ENCODE measurements at regions not wholly inside any gene's neighbourhood (a gene's known extent, or its start where the extent isn't known, plus 50 kb on each side); places are given as distances from the start of the nearest gene placed in this dataset.
A peak's percentile ranks its signal among the peaks of the same experiment; 100 is the strongest.

- Mint-ChIP-seq H3K36me3 (ENCODE audit: low read depth) (peaks cover 2% of the 10 kb centered on the region), H3K9me3 (peaks cover 6% of the 10 kb centered on the region), H3K4me3 (no peak overlapping the region), H3K27me3 (ENCODE audit: low read depth) (no peaks in the 10 kb centered on the region), H3K27ac (ENCODE audit: unreplicated experiment) (no peak overlapping the region), H3K4me1 (peaks cover 21% of the 10 kb centered on the region)
- DNase-seq (ENCODE audit: low read depth, low spot score) = no peak
- TF ChIP-seq, protein P1, sequence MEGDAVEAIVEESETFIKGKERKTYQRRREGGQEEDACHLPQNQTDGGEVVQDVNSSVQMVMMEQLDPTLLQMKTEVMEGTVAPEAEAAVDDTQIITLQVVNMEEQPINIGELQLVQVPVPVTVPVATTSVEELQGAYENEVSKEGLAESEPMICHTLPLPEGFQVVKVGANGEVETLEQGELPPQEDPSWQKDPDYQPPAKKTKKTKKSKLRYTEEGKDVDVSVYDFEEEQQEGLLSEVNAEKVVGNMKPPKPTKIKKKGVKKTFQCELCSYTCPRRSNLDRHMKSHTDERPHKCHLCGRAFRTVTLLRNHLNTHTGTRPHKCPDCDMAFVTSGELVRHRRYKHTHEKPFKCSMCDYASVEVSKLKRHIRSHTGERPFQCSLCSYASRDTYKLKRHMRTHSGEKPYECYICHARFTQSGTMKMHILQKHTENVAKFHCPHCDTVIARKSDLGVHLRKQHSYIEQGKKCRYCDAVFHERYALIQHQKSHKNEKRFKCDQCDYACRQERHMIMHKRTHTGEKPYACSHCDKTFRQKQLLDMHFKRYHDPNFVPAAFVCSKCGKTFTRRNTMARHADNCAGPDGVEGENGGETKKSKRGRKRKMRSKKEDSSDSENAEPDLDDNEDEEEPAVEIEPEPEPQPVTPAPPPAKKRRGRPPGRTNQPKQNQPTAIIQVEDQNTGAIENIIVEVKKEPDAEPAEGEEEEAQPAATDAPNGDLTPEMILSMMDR (conservative IDR thresholded peaks at IDR 0.05) = no peak
These were observed 982.1 kb downstream of the TSN start for GRCh38 chr2:122737429-122738077.

DNA sequence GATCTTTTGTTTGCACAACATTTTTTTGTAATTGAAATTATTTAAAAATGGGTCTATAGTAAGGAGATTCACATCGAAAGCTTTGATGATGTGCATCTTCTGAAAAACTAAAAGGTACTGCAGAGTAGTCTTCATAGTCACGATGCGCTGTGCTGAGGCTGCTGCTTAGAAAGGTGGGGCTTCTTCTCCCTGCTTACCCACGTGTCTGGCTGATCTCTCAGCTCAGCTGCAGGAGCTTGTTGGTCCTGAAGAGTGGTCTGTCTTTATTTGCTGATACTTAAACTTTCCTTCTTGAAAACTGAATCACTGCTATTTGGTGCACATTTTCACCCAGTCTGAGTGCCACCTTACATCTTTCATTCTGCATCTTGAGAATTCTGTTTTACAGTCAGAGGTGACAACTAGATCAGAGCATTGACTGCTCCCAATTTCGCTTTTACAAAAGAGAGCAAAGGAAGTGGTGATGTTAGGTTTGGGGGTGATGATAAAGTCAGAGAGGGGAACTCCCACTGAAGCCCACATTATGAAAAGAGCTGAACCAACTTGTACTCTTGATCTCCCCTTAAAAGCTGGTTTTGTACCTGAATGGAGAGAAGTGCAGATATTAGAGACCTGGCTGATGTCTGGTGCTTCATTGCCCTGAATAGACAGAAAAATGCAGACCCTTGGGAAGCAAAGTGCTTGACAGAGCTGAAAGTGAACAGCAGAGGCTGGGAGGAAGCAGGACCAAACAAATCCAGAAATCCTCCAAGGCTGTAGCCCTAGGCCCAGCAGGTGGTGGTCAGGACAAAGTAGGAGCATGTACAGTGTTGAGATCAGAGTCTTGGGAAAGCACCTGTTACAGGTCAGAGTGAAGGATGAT is 984.5 kb downstream of the TSN start:
- Mint-ChIP-seq H3K27ac (ENCODE audit: unreplicated experiment) (peak overlapping the region; percentile 51), H3K4me3 (no peak overlapping the region), H3K4me1 (peaks cover 6% of the 10 kb centered on the region), H3K9me3 (peaks cover 6% of the 10 kb centered on the region), H3K36me3 (ENCODE audit: low read depth) (no peaks in the 10 kb centered on the region), H3K27me3 (ENCODE audit: low read depth) (no peaks in the 10 kb centered on the region)
- no peak for DNase-seq (ENCODE audit: low read depth, low spot score)
- TF ChIP-seq, protein P1 (conservative IDR thresholded peaks at IDR 0.05) = no peak

GRCh38 chr2:122740594-122740948 is 985.1 kb downstream of the TSN start:
- Mint-ChIP-seq H3K9me3 (peaks cover 6% of the 10 kb centered on the region), H3K4me3 (no peak overlapping the region), H3K4me1 (no peaks in the 10 kb centered on the region), H3K27me3 (ENCODE audit: low read depth) (no peaks in the 10 kb centered on the region), H3K36me3 (ENCODE audit: low read depth) (no peaks in the 10 kb centered on the region), H3K27ac (ENCODE audit: unreplicated experiment) (no peak overlapping the region)
- TF ChIP-seq, protein P1 (conservative IDR thresholded peaks at IDR 0.05) = no peak
- no peak for DNase-seq (ENCODE audit: low read depth, low spot score)

DNA sequence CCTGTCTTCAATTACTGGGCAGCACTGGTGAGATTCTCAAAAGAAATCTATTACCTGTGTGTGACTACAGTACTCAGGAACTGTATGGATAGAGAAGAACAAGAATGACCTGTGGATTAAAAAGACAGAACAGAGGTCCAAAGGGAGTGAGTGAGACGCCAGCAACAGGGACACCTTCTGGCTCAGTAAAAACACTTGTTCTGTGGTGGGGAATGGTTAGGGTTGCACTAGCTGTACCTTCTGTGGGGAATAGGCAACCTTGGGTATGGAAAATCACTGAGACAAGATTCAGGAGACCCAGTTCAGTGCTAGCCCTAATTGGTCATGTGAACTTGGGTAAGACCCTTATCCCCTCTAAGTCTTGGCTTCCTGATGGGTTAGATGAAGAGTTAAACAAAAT is 986.0 kb downstream of the TSN start:
- Mint-ChIP-seq H3K4me3 (no peak overlapping the region), H3K27ac (ENCODE audit: unreplicated experiment) (no peak overlapping the region), H3K27me3 (ENCODE audit: low read depth) (no peaks in the 10 kb centered on the region), H3K36me3 (ENCODE audit: low read depth) (no peaks in the 10 kb centered on the region), H3K9me3 (peaks cover 6% of the 10 kb centered on the region), H3K4me1 (no peaks in the 10 kb centered on the region)
- TF ChIP-seq, protein P1 (conservative IDR thresholded peaks at IDR 0.05) = no peak
- no peak for DNase-seq (ENCODE audit: low read depth, low spot score)

GRCh38 chr2:122743021-122743675 is 987.7 kb downstream of the TSN start:
- TF ChIP-seq, protein P1 (conservative IDR thresholded peaks at IDR 0.05) = no peak
- Mint-ChIP-seq H3K4me3 (no peak overlapping the region), H3K27me3 (ENCODE audit: low read depth) (no peaks in the 10 kb centered on the region), H3K36me3 (ENCODE audit: low read depth) (no peaks in the 10 kb centered on the region), H3K9me3 (peaks cover 2% of the 10 kb centered on the region), H3K27ac (ENCODE audit: unreplicated experiment) (no peak overlapping the region), H3K4me1 (no peaks in the 10 kb centered on the region)
- DNase-seq (ENCODE audit: low read depth, low spot score) = no peak

Measured in neural crest cell (in vitro differentiated cells).